ENCODE measurements at regions not wholly inside any gene's neighbourhood (a gene's known extent, or its start where the extent isn't known, plus 50 kb on each side); places are given as distances from the start of the nearest gene placed in this dataset.

- TF ChIP-seq CTCF (IDR thresholded peaks at IDR 0.05; ENCODE audit: low read length) (no peak), EZH2phosphoT487 (IDR thresholded peaks at IDR 0.05; ENCODE audit: low read length) (no peak), EZH2 (optimal IDR thresholded peaks at IDR 0.05; ENCODE audit: low read depth, low read length) (no peak)
- Histone ChIP-seq H3K36me3 (replicated peaks; ENCODE audit: insufficient read depth, low read length) (no peaks in the 10 kb centered on the region), H3K4me1 (ENCODE audit: low read length) (no peaks in the 10 kb centered on the region), H4K20me1 (ENCODE audit: insufficient read depth, low read length) (no peaks in the 10 kb centered on the region), H3K9ac (ENCODE audit: low read length) (no peak overlapping the region), H3K27me3 (replicated peaks; ENCODE audit: insufficient read depth, low read length) (no peaks in the 10 kb centered on the region), H3K9me2 (replicated peaks; ENCODE audit: insufficient read depth, low read length) (no peaks in the 10 kb centered on the region), H3K9me3 (replicated peaks; ENCODE audit: insufficient read depth, low read length) (no peaks in the 10 kb centered on the region), H3K4me3 (ENCODE audit: low read length) (no peak overlapping the region), H2AFZ (ENCODE audit: low read length) (no peak overlapping the region), H3F3A (ENCODE audit: insufficient read depth, low read length) (no peaks in the 10 kb centered on the region), H3K79me2 (ENCODE audit: low read length) (no peaks in the 10 kb centered on the region), H3K4me2 (ENCODE audit: low read depth, low read length) (no peak overlapping the region), H3K27ac (ENCODE audit: low read length) (no peak overlapping the region)
- no peak for DNase-seq
These were observed 78.1 kb upstream of the EOMES start for GRCh38 chr3:27800261-27800660.

GRCh38 chr3:27802425-27802824, 80.3 kb upstream of the EOMES start:
- no peak overlapping the region for H3K27ac ChIP-seq (ENCODE audit: low read length)
- H4K20me1 ChIP-seq (ENCODE audit: insufficient read depth, low read length) = no peaks in the 10 kb centered on the region
- no peak overlapping the region for H2AFZ ChIP-seq (ENCODE audit: low read length)
- H3K4me2 ChIP-seq (ENCODE audit: low read depth, low read length) = no peak overlapping the region
- H3K27me3 ChIP-seq (replicated peaks; ENCODE audit: insufficient read depth, low read length) = no peaks in the 10 kb centered on the region
- H3K4me1 ChIP-seq (ENCODE audit: low read length) = no peaks in the 10 kb centered on the region
- no peaks in the 10 kb centered on the region for H3K36me3 ChIP-seq (replicated peaks; ENCODE audit: insufficient read depth, low read length)
- H3K9me3 ChIP-seq (replicated peaks; ENCODE audit: insufficient read depth, low read length) = no peaks in the 10 kb centered on the region
- no peaks in the 10 kb centered on the region for H3K79me2 ChIP-seq (ENCODE audit: low read length)
- no peak for TF ChIP-seq EZH2phosphoT487 (IDR thresholded peaks at IDR 0.05; ENCODE audit: low read length)
- no peak for TF ChIP-seq CTCF (IDR thresholded peaks at IDR 0.05; ENCODE audit: low read length)
- no peak for TF ChIP-seq EZH2 (optimal IDR thresholded peaks at IDR 0.05; ENCODE audit: low read depth, low read length)
- no peak for DNase-seq
- H3K9me2 ChIP-seq (replicated peaks; ENCODE audit: insufficient read depth, low read length) = no peaks in the 10 kb centered on the region
- no peaks in the 10 kb centered on the region for H3F3A ChIP-seq (ENCODE audit: insufficient read depth, low read length)
- H3K4me3 ChIP-seq (ENCODE audit: low read length) = no peak overlapping the region
- no peak overlapping the region for H3K9ac ChIP-seq (ENCODE audit: low read length)

- TF ChIP-seq CTCF (IDR thresholded peaks at IDR 0.05; ENCODE audit: low read length) (no peak), EZH2phosphoT487 (IDR thresholded peaks at IDR 0.05; ENCODE audit: low read length) (no peak), EZH2 (optimal IDR thresholded peaks at IDR 0.05; ENCODE audit: low read depth, low read length) (no peak)
- H3K9me2 ChIP-seq (replicated peaks; ENCODE audit: insufficient read depth, low read length) = no peaks in the 10 kb centered on the region
- no peak overlapping the region for H3K4me2 ChIP-seq (ENCODE audit: low read depth, low read length)
- no peaks in the 10 kb centered on the region for H3K79me2 ChIP-seq (ENCODE audit: low read length)
- no peaks in the 10 kb centered on the region for H3K9me3 ChIP-seq (replicated peaks; ENCODE audit: insufficient read depth, low read length)
- no peaks in the 10 kb centered on the region for H3K36me3 ChIP-seq (replicated peaks; ENCODE audit: insufficient read depth, low read length)
- H3K27me3 ChIP-seq (replicated peaks; ENCODE audit: insufficient read depth, low read length) = no peaks in the 10 kb centered on the region
- no peaks in the 10 kb centered on the region for H3F3A ChIP-seq (ENCODE audit: insufficient read depth, low read length)
- no peak overlapping the region for H3K27ac ChIP-seq (ENCODE audit: low read length)
- no peaks in the 10 kb centered on the region for H3K4me1 ChIP-seq (ENCODE audit: low read length)
- no peak overlapping the region for H2AFZ ChIP-seq (ENCODE audit: low read length)
- no peak overlapping the region for H3K4me3 ChIP-seq (ENCODE audit: low read length)
- H4K20me1 ChIP-seq (ENCODE audit: insufficient read depth, low read length) = no peaks in the 10 kb centered on the region
- H3K9ac ChIP-seq (ENCODE audit: low read length) = no peak overlapping the region
- no peak for DNase-seq
These were observed 80.7 kb upstream of the EOMES start for GRCh38 chr3:27802849-27803248.
